ENCODE measurements at regions not wholly inside any gene's neighbourhood (a gene's known extent, or its start where the extent isn't known, plus 50 kb on each side); places are given as distances from the start of the nearest gene placed in this dataset.
"Not testable (repeated sequence)": the region's sequence is repeated elsewhere in the genome, so short reads cannot be mapped to it uniquely, and the experiment has no call there.

GRCh38 chr7:115172397-115172796, 250.5 kb downstream of the MDFIC start:
- not testable (repeated sequence) for TF ChIP-seq POLR2A (IDR thresholded peaks at IDR 0.05; ENCODE audit: low read length); GATA1 (IDR thresholded peaks at IDR 0.05; ENCODE audit: low read depth, low read length)

Measured in erythroblast (primary cell).